ENCODE measurements at regions not wholly inside any gene's neighbourhood (a gene's known extent, or its start where the extent isn't known, plus 50 kb on each side); places are given as distances from the start of the nearest gene placed in this dataset.

DNA sequence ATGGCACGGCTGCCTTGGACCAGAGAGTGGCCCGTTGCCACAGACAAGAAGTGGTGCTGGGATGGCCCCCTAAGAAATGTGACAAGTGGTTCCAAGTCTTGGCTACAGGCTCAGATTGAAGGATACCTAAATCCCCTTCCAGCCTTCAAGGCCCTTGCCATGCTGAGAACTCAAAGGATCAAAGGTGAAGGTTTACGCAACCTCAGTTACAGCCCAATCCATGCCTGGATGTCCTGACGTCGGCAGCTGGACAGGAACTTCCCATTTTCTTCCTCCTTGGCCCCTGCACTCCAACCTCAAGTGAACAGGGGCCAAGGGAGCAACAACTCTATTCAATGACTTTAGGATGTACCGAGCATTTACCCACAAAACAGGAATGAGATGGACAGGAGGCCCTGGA lies 95.4 kb downstream of the DHCR7 start:
- no peak for TF ChIP-seq POLR2A (IDR thresholded peaks at IDR 0.05)
- TF ChIP-seq, protein P1, sequence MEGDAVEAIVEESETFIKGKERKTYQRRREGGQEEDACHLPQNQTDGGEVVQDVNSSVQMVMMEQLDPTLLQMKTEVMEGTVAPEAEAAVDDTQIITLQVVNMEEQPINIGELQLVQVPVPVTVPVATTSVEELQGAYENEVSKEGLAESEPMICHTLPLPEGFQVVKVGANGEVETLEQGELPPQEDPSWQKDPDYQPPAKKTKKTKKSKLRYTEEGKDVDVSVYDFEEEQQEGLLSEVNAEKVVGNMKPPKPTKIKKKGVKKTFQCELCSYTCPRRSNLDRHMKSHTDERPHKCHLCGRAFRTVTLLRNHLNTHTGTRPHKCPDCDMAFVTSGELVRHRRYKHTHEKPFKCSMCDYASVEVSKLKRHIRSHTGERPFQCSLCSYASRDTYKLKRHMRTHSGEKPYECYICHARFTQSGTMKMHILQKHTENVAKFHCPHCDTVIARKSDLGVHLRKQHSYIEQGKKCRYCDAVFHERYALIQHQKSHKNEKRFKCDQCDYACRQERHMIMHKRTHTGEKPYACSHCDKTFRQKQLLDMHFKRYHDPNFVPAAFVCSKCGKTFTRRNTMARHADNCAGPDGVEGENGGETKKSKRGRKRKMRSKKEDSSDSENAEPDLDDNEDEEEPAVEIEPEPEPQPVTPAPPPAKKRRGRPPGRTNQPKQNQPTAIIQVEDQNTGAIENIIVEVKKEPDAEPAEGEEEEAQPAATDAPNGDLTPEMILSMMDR (IDR thresholded peaks at IDR 0.05) = no peak

All from adrenal gland (tissue), 5 donors.